Tibial artery (tissue), 4 donors: ENCODE measurements at regions not wholly inside any gene's neighbourhood (a gene's known extent, or its start where the extent isn't known, plus 50 kb on each side); places are given as distances from the start of the nearest gene placed in this dataset.

Source experiments
- DNase-seq, 2 donors: peaks; one replicate each; pipeline ENCODE4 v3.0.0-alpha.2; 2019
- H3K27ac ChIP-seq, 2 donors: fragments of 200-600 bp; sonication (generic) in 1 of 2; 1 replicate in 1 of 2; 2 replicates in 1 of 2; pipeline ENCODE4 v1.5.1; 2018 to 2019; ENCODE audit warnings: mild to moderate bottlenecking in 1 of 2
- H3K27me3 ChIP-seq, 2 donors: fragments of 200-600 bp; sonication (generic) in 1 of 2; one replicate each; pipeline versions ENCODE4 v1.5.1 to v1.6.0; 2016 to 2019
- H3K36me3 ChIP-seq, 3 donors: fragments of 200-600 bp; sonication (generic) in 2 of 3; one replicate each; pipeline ENCODE4 v1.5.1; 2016 to 2019; ENCODE audit warnings: mild to moderate bottlenecking in 2 of 3
- H3K4me1 ChIP-seq, 4 donors: fragments of 200-600 bp; sonication (generic) in 2 of 4; 1 replicate in 3 of 4; 2 replicates in 1 of 4; pipeline ENCODE4 v1.5.1; 2016 to 2019
- H3K4me3 ChIP-seq, 2 donors: fragments of 200-600 bp; sonication (generic) in 1 of 2; 1 replicate in 1 of 2; 2 replicates in 1 of 2; pipeline ENCODE4 v1.5.1; 2018 to 2019; ENCODE audit warnings: mild to moderate bottlenecking in 2 of 2
- H3K9me3 ChIP-seq, 3 donors: fragments of 200-600 bp; sonication (generic) in 1 of 3; one replicate each; pipeline ENCODE4 v1.5.1; 2016 to 2019
- CTCF ChIP-seq, 2 experiments: fragments of 200-600 bp in 1 of 2; fragments of 450-650 bp in 1 of 2; IDR thresholded peaks; one replicate each; pipeline ENCODE4 v1.5.1; 2017 to 2019; ENCODE audit warnings: antibody characterized with exemption in 2 of 2, mild to moderate bottlenecking in 1 of 2, moderate library complexity in 1 of 2
- intact Hi-C: fragments of 100-400 bp; cut with DNase I; formaldehyde crosslinking; loops from one replicate; pipeline ENCODE4 v1.15.0; 2023; ENCODE audit warnings: low total_unique reads

GRCh38 chr5:152619756-152620155, 214.7 kb upstream of the NMUR2 start:
- H3K4me1 ChIP-seq, result peaks cover 0 to 4% (median 0%) of the 10 kb centered on the region in 4 donors
- no peaks in the 10 kb centered on the region for H3K27me3 ChIP-seq
- intact Hi-C loops, result no loop called here
- no peak for DNase-seq
- H3K36me3 ChIP-seq, result no peaks in the 10 kb centered on the region
- no peak overlapping the region for H3K4me3 ChIP-seq
- no peak overlapping the region for H3K27ac ChIP-seq
- H3K9me3 ChIP-seq, result no peaks in the 10 kb centered on the region
- TF ChIP-seq CTCF (IDR thresholded peaks at IDR 0.05), result no peak

GRCh38 chr5:152622628-152623027, 217.5 kb upstream of the NMUR2 start:
- DNase-seq, result no peak
- H3K9me3 ChIP-seq, result no peaks in the 10 kb centered on the region
- TF ChIP-seq CTCF (IDR thresholded peaks at IDR 0.05), result no peak
- H3K27ac ChIP-seq, result no peak overlapping the region
- no peaks in the 10 kb centered on the region for H3K36me3 ChIP-seq
- peaks cover 0 to 9% (median 0%) of the 10 kb centered on the region in 4 donors for H3K4me1 ChIP-seq
- no peak overlapping the region for H3K4me3 ChIP-seq
- no peaks in the 10 kb centered on the region for H3K27me3 ChIP-seq
- intact Hi-C loops, result no loop called here

- Histone ChIP-seq H3K27ac (no peak overlapping the region), H3K4me3 (no peak overlapping the region), H3K27me3 (no peaks in the 10 kb centered on the region), H3K9me3 (no peaks in the 10 kb centered on the region), H3K4me1 (peaks cover 0 to 18% (median 0%) of the 10 kb centered on the region in 4 donors), H3K36me3 (no peaks in the 10 kb centered on the region)
- DNase-seq, result no peak
- TF ChIP-seq CTCF (IDR thresholded peaks at IDR 0.05), result no peak
- intact Hi-C loops, result no loop called here
These were observed 218.9 kb upstream of the NMUR2 start for GRCh38 chr5:152623951-152624350.

GRCh38 chr5:152625696-152626095, 220.6 kb upstream of the NMUR2 start:
- DNase-seq, result no peak
- no peaks in the 10 kb centered on the region for H3K27me3 ChIP-seq
- intact Hi-C loops, result no loop called here
- no peaks in the 10 kb centered on the region for H3K36me3 ChIP-seq
- H3K4me1 ChIP-seq, result peaks cover 0 to 21% (median under 1%) of the 10 kb centered on the region in 4 donors
- no peaks in the 10 kb centered on the region for H3K9me3 ChIP-seq
- TF ChIP-seq CTCF (IDR thresholded peaks at IDR 0.05), result no peak
- H3K4me3 ChIP-seq, result no peak overlapping the region
- no peak overlapping the region for H3K27ac ChIP-seq

GRCh38 chr5:152631221-152631620, 226.1 kb upstream of the NMUR2 start:
- TF ChIP-seq CTCF (IDR thresholded peaks at IDR 0.05), result no peak
- peaks cover 0 to 67% (median 32%) of the 10 kb centered on the region in 4 donors for H3K4me1 ChIP-seq
- H3K27me3 ChIP-seq, result no peaks in the 10 kb centered on the region
- H3K4me3 ChIP-seq, result no peak overlapping the region
- no peaks in the 10 kb centered on the region for H3K36me3 ChIP-seq
- peak overlapping the region; percentile 73 to 77 for H3K27ac ChIP-seq
- intact Hi-C loops, result no loop called here
- no peak for DNase-seq
- no peaks in the 10 kb centered on the region for H3K9me3 ChIP-seq

GRCh38 chr5:152632360-152632759, 227.3 kb upstream of the NMUR2 start:
- Histone ChIP-seq H3K4me3 (no peak overlapping the region), H3K36me3 (no peaks in the 10 kb centered on the region), H3K4me1 (peaks cover 0 to 68% (median 32%) of the 10 kb centered on the region in 4 donors), H3K27me3 (no peaks in the 10 kb centered on the region), H3K9me3 (no peaks in the 10 kb centered on the region), H3K27ac (peak overlapping the region; percentile 73 to 77)
- intact Hi-C loops, result no loop called here
- no peak for DNase-seq
- no peak for TF ChIP-seq CTCF (IDR thresholded peaks at IDR 0.05)
